AG09319 (cell line): ENCODE measurements at regions not wholly inside any gene's neighbourhood (a gene's known extent, or its start where the extent isn't known, plus 50 kb on each side); places are given as distances from the start of the nearest gene placed in this dataset.
A peak's percentile ranks its signal among the peaks of the same experiment; 100 is the strongest.

Experiments used
- DNase-seq: peaks from one replicate; pipeline ENCODE4 v3.0.0-alpha.2; 2010; ENCODE audit warnings: low read depth; ENCODE audit errors: extremely low read depth
- CTCF ChIP-seq: IDR thresholded peaks from 2 replicates; pipeline ENCODE4 v1.5.1; 2011; ENCODE audit warnings: low read depth, mild to moderate bottlenecking, inconsistent platforms, low read length, moderate library complexity

GRCh38 chr15:88981244-88982215, 68.4 kb upstream of the MFGE8 start:
- no peak for TF ChIP-seq CTCF
- DNase-seq: no peak

GRCh38 chr15:88982304-88982945, 69.2 kb upstream of the MFGE8 start:
- peak; percentile 41 for DNase-seq
- TF ChIP-seq CTCF: no peak

GRCh38 chr15:88982946-88983342, 69.8 kb upstream of the MFGE8 start:
- no peak for DNase-seq
- no peak for TF ChIP-seq CTCF

GRCh38 chr15:88983861-88984429, 70.8 kb upstream of the MFGE8 start:
- DNase-seq: no peak
- no peak for TF ChIP-seq CTCF

- no peak for TF ChIP-seq CTCF
- DNase-seq: no peak
These were observed 72.6 kb upstream of the MFGE8 start for GRCh38 chr15:88985547-88986393.

- no peak for DNase-seq
- TF ChIP-seq CTCF: no peak
These were observed 73.9 kb upstream of the MFGE8 start for GRCh38 chr15:88986949-88987590.
